GM18861 (cell line): ENCODE measurements at regions not wholly inside any gene's neighbourhood (a gene's known extent, or its start where the extent isn't known, plus 50 kb on each side); places are given as distances from the start of the nearest gene placed in this dataset.
"Not testable (repeated sequence)": the region's sequence is repeated elsewhere in the genome, so short reads cannot be mapped to it uniquely, and the experiment has no call there.

ENCODE experiments used
- ATAC-seq: cut with Tn5 transposase; IDR thresholded peaks from one replicate; pipeline ENCODE4 v1.9.1; 2021; ENCODE audit not compliant: unreplicated experiment

DNA sequence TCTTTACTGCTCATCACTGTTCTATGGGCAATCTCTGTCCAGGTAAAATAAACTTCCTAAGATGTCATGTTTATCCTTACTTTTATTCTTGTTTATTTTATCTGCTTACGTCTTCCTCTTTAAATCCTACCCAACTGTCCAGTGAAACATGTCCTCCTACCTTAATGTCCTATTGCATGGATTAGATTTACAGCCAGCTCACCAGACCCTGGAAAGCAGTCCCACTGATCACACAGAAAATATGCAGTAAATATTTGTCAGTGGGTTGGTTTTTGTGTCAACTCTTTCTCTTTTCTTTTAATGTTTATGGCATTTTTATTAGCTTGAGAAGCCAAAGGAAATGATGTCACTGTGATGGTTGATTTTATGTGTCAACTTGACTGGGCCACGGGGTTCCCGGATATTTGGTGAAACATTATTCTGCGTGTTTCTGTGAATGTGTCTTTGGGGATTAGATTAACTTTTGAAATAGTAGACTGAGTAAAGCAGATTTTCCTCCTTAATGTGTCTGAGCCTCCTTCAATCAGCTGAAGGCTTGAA, 258.3 kb downstream of the SRGAP2C start:
- no peak for ATAC-seq

DNA sequence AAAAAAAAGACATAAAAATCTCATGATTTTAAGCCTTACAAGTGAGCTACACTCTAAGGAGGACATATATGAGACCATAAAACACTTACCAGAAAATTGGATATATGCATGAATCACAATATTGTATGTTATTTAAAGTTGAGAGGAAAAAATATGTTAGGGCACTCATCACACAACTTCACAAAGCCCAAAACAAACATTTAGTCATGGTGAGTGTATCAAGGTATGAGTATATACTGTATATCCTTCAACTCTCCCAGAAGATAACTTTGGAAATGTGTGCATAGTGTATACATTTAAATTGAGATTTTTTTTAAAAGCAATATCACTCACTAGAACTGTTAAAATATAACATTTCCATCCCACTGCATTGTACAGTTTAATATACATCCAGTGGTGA, 259.3 kb downstream of the SRGAP2C start:
- no peak for ATAC-seq

DNA sequence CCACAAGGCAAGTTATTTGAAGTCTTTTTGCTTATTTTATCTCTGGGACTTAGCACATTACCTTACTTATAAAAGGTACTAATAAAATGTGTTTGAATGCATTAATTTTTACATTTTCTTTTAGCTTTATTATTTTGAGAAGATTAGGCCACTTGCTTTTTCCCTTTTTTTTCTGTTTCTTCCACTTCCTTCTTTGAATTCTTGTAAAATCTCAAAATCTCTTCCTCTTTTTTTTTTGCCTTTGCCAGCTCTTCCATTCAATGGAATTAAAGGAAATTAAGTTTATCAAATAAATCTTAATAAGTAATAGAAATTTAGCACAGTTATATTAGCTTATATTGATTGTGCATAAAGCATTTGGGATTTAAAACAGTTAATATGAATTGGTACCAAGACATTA, 260.9 kb downstream of the SRGAP2C start:
- no peak for ATAC-seq

DNA sequence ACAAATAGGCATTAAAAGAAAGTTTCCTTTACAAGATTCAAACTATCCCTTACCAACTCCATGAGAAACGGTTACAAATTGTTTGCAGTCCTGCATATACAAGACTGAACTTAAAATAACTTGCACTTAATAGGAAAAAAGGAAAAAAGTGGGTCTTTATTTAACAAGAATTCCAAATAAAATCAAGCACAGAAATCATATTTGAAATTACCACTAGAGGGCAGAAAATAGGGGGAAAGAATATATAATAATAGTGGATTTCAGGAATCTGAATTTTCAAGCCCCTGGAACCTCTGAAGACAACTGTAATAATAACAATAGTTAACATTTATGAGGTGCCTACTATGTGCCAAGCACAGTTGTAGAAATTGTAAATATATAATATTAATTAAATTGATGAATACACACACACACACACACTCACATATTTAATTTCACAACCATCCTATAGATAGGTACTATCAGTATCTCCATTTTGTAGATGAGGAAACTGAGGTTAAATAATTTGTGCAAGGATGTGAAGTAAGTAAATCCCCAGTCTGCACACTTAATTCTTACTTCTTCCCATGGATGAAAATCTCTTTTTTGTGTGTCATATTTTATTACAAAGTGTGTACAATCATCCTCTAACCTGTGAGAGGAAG, 262.6 kb downstream of the SRGAP2C start:
- not testable (repeated sequence) for ATAC-seq

DNA sequence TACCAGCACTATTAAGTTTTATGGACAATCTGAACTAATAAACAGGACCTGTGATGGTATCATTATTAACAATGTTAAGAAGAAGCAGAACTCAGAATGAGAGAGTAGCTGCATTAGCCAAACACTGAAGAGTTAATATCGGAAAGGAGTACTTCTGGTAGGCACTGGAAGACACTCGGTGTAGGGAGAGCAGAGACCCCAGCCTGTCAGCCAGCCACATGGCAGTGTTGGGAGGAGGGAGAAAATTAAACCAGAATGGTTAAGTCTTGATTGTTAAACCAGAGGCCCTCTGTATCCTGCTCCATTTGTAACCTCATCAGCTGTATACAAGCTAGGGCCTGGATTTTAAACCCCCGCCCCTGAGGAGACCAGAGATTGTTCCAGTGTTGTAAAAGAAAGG, 263.3 kb downstream of the SRGAP2C start:
- ATAC-seq, result not testable (repeated sequence)

DNA sequence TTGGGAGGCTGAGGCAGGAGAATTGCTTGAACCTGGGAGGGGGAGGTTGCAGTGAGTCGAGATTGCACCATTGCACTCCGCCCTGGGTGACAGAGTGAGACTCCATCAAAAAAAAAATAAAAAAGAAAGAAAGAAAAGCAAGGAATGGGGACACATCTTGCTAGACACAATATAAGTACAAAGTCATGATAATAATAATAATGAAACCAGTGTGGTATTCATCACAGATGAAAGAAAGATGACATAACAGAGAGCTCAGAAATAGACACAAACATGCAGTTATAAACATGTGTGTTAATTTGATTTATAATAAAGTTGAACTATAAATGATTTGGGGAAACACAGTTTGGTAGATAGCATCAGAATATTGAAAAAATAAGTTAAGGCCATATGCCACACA, 264.1 kb downstream of the SRGAP2C start:
- no peak for ATAC-seq

DNA sequence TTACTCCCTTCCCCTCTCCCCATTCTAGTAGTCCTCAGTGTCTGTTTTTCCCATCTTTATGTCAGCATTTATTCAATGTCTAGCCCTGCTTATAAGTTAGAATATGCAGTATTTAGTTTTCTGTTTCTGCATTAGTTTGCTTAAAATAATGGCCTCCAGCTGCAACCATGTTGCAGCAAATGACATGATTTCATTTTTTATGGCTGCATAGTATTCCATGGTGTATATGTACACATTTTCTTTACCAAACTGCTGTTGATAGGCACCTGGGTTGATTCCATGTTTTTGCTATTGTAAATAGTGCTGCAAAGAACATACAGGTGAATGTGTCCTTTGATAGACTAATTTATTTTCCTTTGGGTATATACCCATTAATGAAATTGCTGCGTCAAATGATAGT, 267.7 kb downstream of the SRGAP2C start:
- ATAC-seq, result no peak

DNA sequence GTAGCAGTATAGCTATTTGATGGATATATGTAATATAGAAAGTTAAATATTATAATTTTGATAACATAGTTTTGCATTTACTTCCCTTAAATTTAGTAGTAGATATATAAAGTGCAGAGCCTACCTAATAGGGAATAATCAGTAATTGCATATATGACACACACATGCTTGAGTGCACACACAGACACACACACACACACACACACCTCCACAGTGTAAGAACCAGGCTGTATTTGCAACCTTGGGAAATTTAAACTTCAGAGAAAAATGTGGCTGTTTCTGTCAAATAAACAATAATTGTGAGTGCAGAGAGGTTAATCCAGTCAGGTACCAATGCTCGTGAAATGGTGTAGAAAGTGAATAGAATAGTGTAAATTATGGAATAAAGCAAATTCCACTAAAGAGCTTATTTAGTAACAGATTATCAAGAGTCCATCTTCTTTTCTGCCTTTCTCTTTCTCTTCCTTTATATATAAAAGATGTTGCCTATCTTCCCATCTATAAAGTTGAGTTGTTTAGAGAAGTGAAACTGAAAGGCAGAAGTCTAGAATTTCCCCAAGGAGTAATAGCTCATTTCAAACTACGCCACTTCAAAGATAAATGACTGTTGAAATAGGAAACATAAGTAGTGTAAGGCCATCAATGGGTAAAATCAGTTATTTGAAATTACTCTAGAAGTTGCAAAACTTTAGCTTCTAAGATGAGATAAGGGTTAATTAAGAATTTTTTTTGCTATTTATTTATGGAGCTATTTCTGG, 273.7 kb downstream of the SRGAP2C start:
- peak; percentile 99 for ATAC-seq

DNA sequence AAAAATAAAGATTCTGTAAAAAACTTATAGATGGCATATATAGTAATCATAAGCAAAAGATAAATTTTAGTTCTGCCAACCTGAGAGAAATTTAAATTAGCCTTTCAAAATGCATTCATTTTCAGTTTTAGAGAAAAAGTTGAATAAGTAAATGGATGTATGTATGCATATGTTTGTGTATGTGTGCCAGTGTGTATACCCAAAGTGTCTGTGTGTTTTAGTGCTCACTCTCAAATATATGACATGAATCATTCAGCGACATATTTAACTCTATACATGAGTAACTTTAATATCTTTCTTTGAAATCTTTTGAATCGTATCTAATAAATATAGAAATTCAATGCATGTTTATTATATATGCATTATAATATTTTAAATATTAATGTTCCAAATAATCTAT, 274.5 kb downstream of the SRGAP2C start:
- no peak for ATAC-seq

DNA sequence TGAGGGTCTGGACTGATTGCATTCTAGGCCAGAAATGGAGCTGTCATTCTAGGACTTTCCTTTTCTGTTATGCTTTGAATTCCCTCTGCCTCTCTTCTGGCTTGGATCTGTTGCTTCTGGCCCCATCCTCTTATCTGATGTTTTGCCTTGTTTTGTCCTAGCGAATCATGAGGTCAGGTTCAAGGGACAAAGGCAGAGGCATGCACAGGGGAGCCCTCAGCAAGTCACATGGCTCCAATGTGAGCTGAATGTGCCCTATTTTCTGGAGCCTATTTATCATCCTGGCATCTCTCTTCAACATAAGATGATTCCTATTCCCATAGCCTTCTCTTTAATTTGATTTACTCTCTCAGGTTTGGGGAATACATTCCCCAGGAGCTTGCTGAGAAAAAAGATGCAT, 284.6 kb downstream of the SRGAP2C start:
- not testable (repeated sequence) for ATAC-seq

DNA sequence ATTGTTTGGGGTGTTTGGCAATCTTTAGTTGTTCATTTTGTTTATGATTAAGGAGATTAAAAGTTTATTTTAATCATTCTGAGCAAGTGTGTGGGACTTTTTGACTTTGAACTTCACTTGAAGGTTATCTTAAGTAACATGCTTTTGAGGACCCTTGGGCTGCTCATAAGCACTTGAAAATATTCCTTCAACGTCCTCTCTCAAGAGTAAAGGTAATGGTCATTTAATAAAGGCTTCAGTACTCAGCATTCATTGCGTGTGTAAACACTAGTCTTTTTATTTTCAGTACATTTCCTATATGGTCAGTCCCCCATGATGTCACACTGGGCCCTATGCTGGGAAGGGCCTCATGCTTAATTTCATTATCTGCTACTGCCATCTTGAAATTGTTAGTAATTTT, 285.6 kb downstream of the SRGAP2C start:
- not testable (repeated sequence) for ATAC-seq

DNA sequence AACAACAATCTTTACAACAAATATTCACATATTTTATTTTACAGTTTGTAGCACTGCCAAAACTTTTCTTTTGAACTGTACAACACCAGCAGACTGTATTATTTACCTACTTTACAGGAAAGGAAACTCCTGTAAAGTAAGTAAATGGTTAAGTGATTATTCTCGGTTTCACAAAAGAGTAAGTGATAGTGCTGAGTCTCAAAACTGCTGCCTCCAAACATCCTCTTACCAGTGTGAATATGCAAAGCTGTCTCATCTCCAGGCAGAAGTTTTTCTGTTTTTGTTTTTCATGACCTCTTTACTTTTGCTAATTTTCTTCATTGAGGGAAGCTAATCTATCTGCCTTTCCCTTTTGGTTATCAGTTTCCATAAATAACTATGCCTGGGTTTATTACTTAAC, 286.7 kb downstream of the SRGAP2C start:
- peak; percentile 100 for ATAC-seq

DNA sequence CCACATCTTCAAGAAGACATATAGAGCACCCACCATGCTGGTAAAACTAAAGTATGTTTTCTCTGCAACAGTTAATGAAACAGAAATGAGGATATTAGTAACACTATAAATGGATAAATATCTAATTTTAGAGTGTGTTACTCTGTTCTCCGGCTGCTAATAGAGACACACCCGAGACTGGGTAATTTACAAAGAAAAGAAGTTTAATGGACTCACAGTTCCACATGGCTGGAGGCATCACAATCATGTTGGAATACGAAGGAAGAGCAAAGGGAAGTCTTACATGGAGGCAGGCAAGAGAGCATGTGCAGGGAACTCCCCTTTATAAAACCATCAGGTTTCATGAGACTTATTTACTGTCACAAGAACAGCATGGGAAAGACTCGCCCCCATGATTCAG, 287.2 kb downstream of the SRGAP2C start:
- ATAC-seq, result no peak

DNA sequence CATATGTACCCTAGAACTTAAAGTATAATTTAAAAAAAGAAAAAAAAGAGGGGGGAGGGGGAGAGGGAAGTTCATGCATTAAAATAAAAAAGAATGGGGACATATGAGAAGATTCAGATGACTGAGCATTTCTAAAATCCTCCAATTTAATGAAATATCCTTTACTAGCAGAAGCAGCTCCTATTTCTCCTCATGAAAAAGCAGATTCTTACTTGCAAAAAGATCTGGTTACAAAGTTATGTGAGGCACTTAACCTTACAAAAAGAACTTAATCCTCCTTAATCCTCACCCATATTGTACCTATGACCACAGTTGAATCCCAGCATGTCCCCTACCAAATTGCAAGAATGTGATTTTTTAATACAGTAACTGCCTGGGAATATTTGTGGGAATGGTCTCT, 298.5 kb downstream of the SRGAP2C start:
- ATAC-seq, result no peak

DNA sequence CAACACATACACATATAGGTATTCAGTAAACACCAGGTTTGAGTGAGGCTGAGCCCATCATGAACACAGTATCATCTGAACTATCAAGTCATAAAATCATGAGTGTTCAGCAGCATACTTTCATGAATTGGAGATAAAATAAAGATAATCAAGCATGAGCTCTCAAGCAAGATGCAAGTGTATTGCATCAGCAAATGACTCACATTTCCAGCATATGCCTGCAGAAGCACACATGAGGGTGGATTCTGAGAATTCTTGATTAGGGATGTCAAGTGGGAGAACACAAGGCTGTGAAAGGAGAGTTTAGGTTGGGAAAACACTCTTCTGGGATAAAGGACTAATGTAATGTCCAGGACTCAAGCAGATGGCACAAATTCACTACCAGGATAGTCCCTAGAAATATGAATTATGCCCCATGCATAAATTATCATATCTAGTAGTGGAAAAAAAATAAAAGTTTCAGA, 299.2 kb downstream of the SRGAP2C start:
- ATAC-seq, result no peak

DNA sequence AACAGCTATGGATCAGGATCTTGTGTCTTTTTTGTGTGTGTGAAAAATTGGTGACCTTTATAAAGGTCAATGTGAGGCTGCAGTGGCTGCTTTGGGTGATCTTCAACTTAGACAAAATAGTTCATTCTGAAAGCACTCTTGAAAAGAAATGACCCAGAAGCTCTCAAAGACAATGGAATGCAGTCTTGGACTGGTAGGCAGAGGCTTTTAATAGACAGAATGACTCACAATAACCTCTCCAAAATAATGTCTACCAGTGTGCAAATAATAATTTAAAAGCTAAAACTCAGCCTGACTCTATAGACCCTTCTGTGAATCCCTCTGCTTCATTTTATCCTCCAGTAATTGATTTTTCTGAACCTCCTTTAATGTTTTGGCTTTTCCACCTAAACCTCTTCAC, 310.0 kb downstream of the SRGAP2C start:
- ATAC-seq, result not testable (repeated sequence)

DNA sequence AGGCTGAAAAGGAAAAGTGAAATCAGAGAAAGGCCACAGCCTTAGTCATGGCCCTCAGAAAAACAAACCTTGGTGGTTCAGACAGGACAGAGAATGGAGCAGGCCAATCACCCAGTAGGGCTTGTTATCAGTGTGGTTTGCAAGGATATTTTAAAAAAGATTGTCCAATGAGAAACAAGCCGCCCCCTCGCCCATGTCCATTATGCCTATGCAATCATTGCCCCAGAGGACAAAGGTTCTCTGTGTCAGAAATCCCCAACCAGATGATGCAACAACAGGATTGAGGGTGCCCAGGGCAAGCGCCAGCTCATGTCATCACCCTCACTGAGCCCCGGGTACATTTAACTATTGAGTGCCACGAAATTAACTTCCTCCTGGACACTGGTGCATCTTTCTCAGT, 326.7 kb downstream of the SRGAP2C start:
- not testable (repeated sequence) for ATAC-seq

DNA sequence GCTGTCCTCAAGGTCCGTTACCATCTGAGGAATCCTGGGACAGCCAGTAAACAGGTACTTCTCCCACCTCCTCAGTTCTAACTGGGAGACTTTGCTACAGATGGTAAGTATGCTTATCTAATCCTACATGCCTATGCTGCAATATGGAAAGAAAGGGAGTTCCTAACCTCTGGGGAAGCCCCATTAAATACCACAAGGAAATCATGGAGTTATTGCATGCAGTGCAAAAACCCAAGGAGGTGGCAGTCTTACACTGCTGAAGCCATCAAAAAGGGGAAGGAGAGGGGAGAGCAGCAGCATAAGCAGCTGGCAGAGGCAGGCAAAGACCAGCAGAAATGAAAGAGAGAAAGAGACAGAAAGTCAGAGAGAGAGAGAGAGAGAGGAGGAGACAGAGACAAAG, 327.1 kb downstream of the SRGAP2C start:
- ATAC-seq, result not testable (repeated sequence)

DNA sequence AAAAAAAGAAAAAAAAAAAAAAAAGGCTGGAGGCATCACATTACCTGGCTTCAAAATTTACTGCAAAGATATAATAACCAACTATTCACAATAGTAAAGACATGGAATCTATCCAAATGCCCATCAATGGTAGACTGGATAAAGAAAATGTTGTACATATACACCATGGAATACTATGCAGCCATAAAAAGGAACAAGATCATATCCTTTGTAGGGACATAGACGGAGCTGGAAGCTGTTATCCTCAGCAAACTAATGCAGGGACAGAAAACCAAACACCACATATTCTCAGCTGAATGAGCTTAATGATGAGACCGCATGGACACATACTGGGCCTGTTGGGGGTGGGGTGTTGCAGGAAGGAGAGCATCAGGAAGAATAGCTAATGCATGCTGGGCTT, 330.5 kb downstream of the SRGAP2C start:
- ATAC-seq, result no peak

DNA sequence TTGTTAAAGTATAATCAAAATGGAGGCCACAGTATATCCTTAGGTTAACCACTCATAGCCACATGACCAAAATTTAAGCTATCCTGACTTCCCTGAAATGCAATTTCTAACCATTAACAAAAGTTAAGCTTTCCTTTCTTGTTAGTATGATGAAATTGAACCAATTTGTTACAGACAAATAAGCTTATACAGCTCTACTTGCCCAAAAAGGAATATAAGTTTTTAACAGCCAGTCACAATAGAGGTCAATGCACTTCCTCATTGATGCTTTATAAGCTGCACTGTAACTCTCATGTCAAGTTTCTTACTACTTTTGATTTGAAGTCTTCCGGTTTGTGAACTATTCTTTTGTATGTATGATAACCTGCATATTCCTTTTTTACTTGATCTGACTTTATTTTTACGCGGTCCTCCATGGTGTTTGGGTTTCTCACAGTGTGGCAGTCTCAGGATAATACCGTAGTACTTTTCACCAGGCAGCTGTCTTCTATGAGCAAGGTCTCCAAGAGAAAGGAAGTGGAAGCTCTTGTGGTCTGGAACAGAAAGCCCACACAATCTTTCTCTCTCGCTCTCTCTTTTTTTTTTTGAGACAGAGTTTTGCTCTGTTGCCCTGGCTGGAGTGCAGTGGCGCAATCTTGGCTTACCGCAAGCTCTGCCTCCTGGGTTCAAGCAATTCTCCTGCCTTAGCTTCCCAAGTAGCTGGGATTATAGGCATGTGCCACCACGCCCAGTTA, 331.6 kb downstream of the SRGAP2C start:
- ATAC-seq, result peak; percentile 79

DNA sequence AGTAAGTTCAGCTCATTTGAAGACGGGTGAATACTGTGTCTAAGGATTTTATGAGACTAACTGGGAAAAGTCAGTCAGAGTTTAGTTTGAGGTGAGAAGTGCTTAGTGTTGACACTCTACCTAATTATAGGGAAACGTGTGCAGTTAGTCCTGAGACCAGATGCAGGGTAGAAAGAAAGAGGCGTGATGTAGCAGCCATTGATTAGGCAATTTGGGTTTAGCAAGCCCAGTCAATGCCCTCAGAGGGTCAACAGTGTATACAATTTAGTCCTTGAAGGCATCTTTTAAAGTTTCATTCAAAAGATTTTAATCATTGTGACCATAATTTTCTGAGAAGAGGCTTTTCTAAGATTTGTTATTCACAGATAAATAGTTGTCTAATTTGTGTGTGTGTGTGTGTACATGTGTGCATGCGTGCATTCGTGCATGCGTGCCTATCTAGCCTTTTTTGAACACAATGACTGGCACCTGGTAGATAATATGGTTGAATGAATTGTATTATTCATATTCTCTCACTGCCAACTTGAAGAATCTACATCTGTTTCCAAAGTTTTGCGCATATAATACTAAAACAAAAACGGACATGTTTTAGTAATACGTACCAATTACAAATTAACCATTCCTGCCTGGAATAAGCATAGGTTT, 332.9 kb downstream of the SRGAP2C start:
- no peak for ATAC-seq
